Activated naive CD4-positive, alpha-beta T cell treated with anti-CD3 and anti-CD28 coated beads for 36 hours (primary cell): ENCODE measurements at regions not wholly inside any gene's neighbourhood (a gene's known extent, or its start where the extent isn't known, plus 50 kb on each side); places are given as distances from the start of the nearest gene placed in this dataset.
A peak's percentile ranks its signal among the peaks of the same experiment; 100 is the strongest.

Experiments used
- CTCF ChIA-PET: fragments of 350-600 bp; sonication (Branson Sonifier 250); formaldehyde crosslinking; loops from one replicate; lab custom pipeline; 2021; ENCODE audit warnings: antibody characterized with exemption; lab: Charles Lee
- DNase-seq: peaks from one replicate; pipeline ENCODE4 v3.0.0-alpha.2; 2020
- H3K27ac Mint-ChIP-seq: one replicate; pipeline ENCODE4 v1.8.0; 2021; ENCODE audit warnings: mild to moderate bottlenecking, mixed read lengths
- H3K27me3 Mint-ChIP-seq: one replicate; pipeline ENCODE4 v1.8.0; 2021; ENCODE audit warnings: low read depth, mixed read lengths
- H3K36me3 Mint-ChIP-seq: one replicate; pipeline ENCODE4 v1.8.0; 2021; ENCODE audit warnings: low read depth, mixed read lengths
- H3K4me1 Mint-ChIP-seq: one replicate; pipeline ENCODE4 v1.8.0; 2021; ENCODE audit warnings: low read depth, mixed read lengths
- H3K4me3 Mint-ChIP-seq: one replicate; pipeline ENCODE4 v1.8.0; 2021; ENCODE audit warnings: mild to moderate bottlenecking, moderate library complexity, mixed read lengths
- H3K9me3 Mint-ChIP-seq: one replicate; pipeline ENCODE4 v1.8.0; 2021; ENCODE audit warnings: mixed read lengths
- intact Hi-C: fragments of 100-400 bp; cut with micrococcal nuclease; formaldehyde crosslinking; loops from one replicate; pipeline ENCODE4 v1.15.1; 2023

DNA sequence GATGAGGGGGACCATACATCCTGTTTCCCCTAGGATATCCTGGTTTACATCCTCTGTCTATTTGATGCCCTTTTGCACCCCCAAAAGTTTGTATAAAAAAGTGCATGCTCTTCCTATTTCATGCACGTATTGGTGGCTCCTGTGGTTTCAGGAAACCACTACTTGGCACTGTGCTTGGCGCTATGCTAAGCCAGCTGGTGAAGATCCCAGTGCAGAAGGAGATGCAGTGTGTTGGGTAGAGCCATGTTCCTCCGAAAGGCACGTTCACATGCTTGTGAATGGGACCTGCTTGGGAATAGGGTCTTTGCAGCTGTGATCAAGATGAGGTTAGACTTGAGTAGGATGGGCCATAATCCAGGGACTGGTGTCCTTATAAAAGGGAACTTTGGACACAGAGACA is 419.7 kb downstream of the GALR1 start:
- Mint-ChIP-seq H3K9me3 (no peaks in the 10 kb centered on the region), H3K4me1 (peaks cover 1% of the 10 kb centered on the region), H3K27me3 (peaks cover 7% of the 10 kb centered on the region), H3K36me3 (no peaks in the 10 kb centered on the region), H3K4me3 (no peak overlapping the region), H3K27ac (no peak overlapping the region)
- CTCF ChIA-PET, result no interaction called here
- no peak for DNase-seq
- intact Hi-C loops, result no loop called here

DNA sequence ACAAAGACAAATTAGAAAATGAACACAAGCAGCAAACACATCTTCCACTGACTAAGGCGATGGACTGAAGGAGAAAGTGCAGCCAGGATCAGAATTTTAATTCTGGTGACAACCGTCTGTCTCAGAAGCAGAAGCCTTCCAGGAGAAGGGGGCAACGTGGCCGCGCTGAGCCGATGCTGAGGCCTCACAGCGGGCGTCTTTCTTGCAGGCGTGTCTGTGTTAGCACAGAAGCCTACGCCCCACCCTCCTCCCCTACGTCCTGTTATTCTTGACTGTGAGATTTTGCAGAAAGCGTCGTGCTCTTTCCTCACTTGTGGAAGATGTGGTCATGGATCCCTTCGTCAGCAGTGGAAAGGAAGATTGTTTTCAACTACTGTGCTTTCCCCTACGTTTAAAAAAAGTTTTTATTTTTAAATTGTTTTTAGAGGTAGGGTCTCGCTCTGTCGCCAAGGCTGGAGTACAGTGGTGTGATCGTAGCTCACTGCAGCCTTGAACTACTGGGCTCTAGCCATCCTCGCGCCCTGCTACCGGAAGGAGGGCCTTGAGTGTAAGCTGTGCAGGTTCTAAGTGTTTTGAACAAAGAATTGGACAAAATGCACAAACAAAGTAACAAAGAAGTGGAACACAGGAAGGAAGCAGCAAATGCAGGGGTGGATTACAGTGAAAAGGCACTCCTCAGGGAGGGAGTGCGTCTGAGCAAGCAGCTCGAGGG is 422.0 kb downstream of the GALR1 start:
- no peak for DNase-seq
- Mint-ChIP-seq H3K27me3 (peaks cover 7% of the 10 kb centered on the region), H3K4me1 (peaks cover 1% of the 10 kb centered on the region), H3K4me3 (no peak overlapping the region), H3K36me3 (no peaks in the 10 kb centered on the region), H3K9me3 (no peaks in the 10 kb centered on the region), H3K27ac (no peak overlapping the region)
- CTCF ChIA-PET, result no interaction called here
- intact Hi-C loops, result no loop called here

DNA sequence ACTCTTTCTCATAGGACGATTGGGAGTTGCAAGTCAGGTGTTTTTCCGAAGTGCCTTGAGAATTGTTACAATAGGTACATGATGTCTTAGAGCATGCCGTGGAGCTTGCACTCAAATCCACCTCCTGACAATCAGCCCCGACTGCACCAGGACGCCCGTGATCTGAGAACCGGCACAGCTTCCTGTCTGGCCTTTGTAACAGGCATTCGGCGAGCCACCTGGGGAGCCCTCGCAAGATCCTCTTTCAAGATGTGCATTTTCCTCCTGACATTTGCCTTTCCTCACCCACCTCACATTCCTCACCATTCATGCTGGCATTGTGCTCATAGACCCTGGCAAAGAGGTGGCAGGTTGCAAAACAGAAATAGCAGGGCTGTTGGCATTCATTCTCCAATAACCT is 427.3 kb downstream of the GALR1 start:
- Mint-ChIP-seq H3K4me1 (no peaks in the 10 kb centered on the region), H3K4me3 (no peak overlapping the region), H3K27ac (no peak overlapping the region), H3K9me3 (no peaks in the 10 kb centered on the region), H3K27me3 (peaks cover 5% of the 10 kb centered on the region), H3K36me3 (no peaks in the 10 kb centered on the region)
- CTCF ChIA-PET, result no interaction called here
- intact Hi-C loops, result no loop called here
- no peak for DNase-seq

DNA sequence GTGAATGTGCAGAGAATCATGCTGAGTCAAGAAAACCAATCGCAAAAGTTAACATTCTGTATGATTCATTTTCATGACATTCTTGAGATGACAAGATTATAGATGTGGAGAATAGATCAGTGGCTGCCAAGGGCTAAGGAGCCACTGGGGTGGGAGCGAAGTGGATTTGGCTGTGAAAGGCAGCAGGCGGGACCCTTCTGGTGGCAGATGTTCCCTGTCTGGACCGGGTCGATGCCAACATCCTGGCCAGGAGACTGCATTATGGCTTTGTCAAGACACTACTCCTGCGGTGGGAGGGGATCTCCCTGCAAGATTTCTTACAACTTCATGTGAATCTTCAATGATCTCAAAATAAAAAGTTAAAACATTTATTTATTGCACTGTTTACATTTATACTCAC is 427.9 kb downstream of the GALR1 start:
- H3K4me1 Mint-ChIP-seq, result no peaks in the 10 kb centered on the region
- intact Hi-C loops, result no loop called here
- no peak overlapping the region for H3K27ac Mint-ChIP-seq
- no peak for DNase-seq
- CTCF ChIA-PET, result no interaction called here
- no peaks in the 10 kb centered on the region for H3K9me3 Mint-ChIP-seq
- H3K4me3 Mint-ChIP-seq, result no peak overlapping the region
- H3K27me3 Mint-ChIP-seq, result peaks cover 5% of the 10 kb centered on the region
- H3K36me3 Mint-ChIP-seq, result no peaks in the 10 kb centered on the region

DNA sequence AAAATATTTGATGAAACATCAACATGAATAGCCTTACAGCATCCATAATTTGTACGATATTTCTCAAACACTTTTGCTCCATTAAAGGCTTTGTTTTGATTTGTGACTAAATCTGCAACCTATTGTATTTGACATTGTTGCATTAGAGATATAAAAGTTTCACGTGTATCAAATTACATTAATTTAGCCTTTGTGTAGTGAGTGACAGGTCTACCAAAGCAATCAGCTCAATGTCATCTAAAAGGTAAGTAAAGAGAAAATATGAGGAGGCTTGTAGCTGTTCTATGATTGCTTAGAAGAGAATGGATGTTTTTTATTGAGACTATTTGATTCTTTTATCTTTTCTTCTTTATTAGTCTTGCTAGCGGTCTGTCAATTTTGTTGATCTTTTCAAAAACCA is 430.2 kb downstream of the GALR1 start:
- Mint-ChIP-seq H3K4me1 (no peaks in the 10 kb centered on the region), H3K36me3 (no peaks in the 10 kb centered on the region), H3K4me3 (no peak overlapping the region), H3K27ac (no peak overlapping the region), H3K9me3 (no peaks in the 10 kb centered on the region), H3K27me3 (peaks cover 5% of the 10 kb centered on the region)
- intact Hi-C loops, result no loop called here
- CTCF ChIA-PET, result no interaction called here
- DNase-seq, result no peak

DNA sequence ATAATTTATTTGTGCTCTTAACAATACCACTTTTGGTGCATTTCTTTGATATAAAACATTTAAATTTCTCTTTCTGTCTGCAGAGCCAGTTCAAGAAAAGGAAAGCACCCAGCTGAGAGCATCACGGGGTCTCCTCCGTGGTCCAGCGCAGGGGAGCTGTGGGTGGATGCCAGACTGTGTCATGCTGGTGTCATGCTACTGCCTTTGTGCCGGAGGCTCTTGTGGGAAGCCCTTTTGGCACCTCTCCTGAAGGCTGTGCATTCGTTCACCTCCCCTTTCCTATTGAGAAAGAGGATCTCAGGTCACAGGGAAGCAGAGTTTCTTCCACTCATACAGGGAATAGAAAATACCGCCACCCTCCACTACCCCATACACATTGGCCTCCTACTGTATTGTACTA is 450.4 kb downstream of the GALR1 start:
- no peak for DNase-seq
- Mint-ChIP-seq H3K9me3 (no peaks in the 10 kb centered on the region), H3K4me3 (no peak overlapping the region), H3K36me3 (no peaks in the 10 kb centered on the region), H3K27ac (no peak overlapping the region), H3K27me3 (peaks cover 20% of the 10 kb centered on the region), H3K4me1 (no peaks in the 10 kb centered on the region)
- CTCF ChIA-PET, result no interaction called here
- intact Hi-C loops, result loop anchor here (5.0 kb wide), 1 partner anchor 898 kb away; no protein-coding TSS in a partner anchor

DNA sequence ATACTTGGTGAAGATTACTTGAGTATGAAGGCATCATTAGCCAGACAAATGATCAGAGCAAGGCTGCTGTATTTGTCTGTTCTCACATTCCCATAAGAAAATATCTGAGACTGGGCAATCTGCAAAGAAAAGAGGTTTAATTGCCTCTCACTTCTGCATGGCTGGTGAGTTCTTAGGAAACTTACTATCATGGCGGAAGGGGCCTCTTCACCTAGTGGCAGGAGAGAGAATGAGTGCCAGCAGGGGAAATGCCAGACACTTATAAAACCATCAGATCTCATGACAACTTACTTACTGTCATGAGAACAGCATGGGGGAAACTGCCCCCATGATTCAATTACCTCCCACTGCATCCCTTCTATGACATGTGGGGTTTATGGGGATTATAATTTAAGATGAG is 452.3 kb downstream of the GALR1 start:
- H3K27me3 Mint-ChIP-seq, result peaks cover 21% of the 10 kb centered on the region
- H3K36me3 Mint-ChIP-seq, result no peaks in the 10 kb centered on the region
- intact Hi-C loops, result loop anchor here (5.0 kb wide), 1 partner anchor 900 kb away; no protein-coding TSS in a partner anchor
- no peak overlapping the region for H3K4me3 Mint-ChIP-seq
- no peak for DNase-seq
- H3K27ac Mint-ChIP-seq, result no peak overlapping the region
- no peaks in the 10 kb centered on the region for H3K4me1 Mint-ChIP-seq
- CTCF ChIA-PET, result no interaction called here
- H3K9me3 Mint-ChIP-seq, result no peaks in the 10 kb centered on the region

DNA sequence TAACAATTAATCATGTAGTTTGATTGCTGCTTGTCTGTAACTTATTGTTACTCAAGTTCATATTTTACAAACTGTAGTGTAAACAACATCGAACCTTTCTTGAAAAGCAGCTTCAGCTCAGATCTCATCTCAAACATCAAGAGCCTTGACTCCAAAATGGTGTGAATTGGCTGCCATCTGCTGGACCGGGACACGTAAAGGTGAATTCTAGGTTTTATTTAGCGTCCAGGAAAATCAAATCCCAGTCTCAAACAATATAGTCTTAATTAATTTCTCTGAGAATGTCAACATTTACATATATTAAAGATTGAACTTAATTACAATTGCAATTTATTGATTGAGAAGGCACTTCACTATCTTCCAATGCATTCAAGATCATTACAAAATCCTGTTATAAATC is 453.0 kb downstream of the GALR1 start:
- peak; percentile 45 for DNase-seq
- Mint-ChIP-seq H3K36me3 (no peaks in the 10 kb centered on the region), H3K27me3 (peaks cover 21% of the 10 kb centered on the region), H3K27ac (no peak overlapping the region), H3K4me3 (no peak overlapping the region), H3K9me3 (no peaks in the 10 kb centered on the region), H3K4me1 (no peaks in the 10 kb centered on the region)
- CTCF ChIA-PET, result no interaction called here
- intact Hi-C loops, result loop anchor here (5.0 kb wide), 1 partner anchor 900 kb away; no protein-coding TSS in a partner anchor

DNA sequence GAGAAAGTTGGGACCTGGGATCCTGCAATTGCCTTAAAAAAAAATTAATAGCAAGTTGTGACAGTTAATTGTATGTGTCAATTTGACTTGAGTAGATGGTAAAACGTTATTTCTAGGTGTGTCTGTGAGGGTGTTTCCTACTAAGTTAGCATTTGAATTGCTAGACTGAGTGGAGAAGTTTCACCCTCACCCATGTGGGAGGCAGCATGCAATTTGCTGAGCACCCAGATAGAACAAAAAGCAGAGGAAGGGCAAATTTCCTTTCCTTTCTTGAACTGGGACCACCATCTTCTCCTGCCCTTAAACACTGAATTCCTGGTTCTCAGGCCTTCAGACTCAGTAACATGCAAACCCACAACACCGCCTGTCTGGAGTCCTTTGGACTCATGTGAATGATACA is 455.7 kb downstream of the GALR1 start:
- intact Hi-C loops, result no loop called here
- CTCF ChIA-PET, result no interaction called here
- no peaks in the 10 kb centered on the region for H3K36me3 Mint-ChIP-seq
- H3K27me3 Mint-ChIP-seq, result peaks cover 17% of the 10 kb centered on the region
- no peaks in the 10 kb centered on the region for H3K4me1 Mint-ChIP-seq
- DNase-seq, result no peak
- H3K4me3 Mint-ChIP-seq, result no peak overlapping the region
- H3K27ac Mint-ChIP-seq, result no peak overlapping the region
- H3K9me3 Mint-ChIP-seq, result no peaks in the 10 kb centered on the region

DNA sequence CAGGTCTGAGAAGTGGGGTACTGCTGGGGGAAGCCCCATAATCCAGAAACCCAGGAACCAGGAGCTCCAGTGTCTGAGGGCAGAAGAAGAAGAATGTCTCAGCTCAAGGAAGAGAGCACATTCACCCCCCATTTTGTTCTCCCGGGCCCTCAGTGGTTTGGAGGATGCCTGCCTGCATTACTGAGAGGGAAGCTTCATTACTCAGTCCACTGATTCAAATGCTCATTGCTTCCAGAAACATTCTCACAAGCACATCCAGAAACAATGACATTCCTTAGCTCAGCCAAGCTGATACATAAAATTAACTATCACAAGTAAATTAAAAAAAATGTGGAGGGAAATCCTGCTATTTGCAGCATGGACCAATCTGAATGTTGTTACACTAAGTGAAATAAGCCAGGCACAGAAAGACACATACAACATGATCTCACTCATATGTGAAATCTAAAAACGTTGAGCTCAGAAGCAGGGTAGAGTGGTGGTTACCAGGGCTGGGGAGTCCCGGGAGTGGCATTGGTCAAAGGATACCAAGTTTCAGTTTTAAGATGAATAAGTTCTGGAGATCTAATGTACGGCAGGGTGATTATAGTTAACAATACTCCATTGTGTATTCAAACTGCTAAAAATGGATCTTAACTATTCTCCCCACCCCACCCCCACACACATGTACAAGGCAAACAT is 459.3 kb downstream of the GALR1 start:
- intact Hi-C loops, result no loop called here
- Mint-ChIP-seq H3K4me1 (no peaks in the 10 kb centered on the region), H3K36me3 (no peaks in the 10 kb centered on the region), H3K27me3 (peaks cover 8% of the 10 kb centered on the region), H3K4me3 (no peak overlapping the region), H3K27ac (no peak overlapping the region), H3K9me3 (no peaks in the 10 kb centered on the region)
- DNase-seq, result no peak
- CTCF ChIA-PET, result no interaction called here

DNA sequence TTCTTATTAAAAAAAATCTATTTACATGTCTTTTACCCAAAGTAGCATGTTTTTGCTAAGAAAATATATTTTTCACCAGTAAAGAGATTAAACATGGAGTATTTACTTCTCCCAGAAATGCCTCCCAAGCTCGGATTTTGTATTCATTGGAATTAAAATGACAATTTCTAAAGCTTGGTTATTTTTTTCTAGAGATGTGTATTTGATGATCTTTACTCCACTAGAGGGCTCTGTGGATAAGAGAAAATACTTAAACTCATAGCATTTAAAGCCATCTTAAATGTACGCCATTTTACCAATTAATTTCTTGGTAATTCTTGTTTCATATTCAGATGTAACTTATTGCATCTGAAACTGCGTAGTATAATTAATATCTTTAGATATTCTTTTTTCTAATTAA is 461.4 kb downstream of the GALR1 start:
- H3K9me3 Mint-ChIP-seq, result no peaks in the 10 kb centered on the region
- H3K36me3 Mint-ChIP-seq, result no peaks in the 10 kb centered on the region
- intact Hi-C loops, result no loop called here
- peaks cover 2% of the 10 kb centered on the region for H3K27me3 Mint-ChIP-seq
- no peak for DNase-seq
- H3K27ac Mint-ChIP-seq, result no peak overlapping the region
- H3K4me3 Mint-ChIP-seq, result no peak overlapping the region
- CTCF ChIA-PET, result no interaction called here
- H3K4me1 Mint-ChIP-seq, result no peaks in the 10 kb centered on the region

DNA sequence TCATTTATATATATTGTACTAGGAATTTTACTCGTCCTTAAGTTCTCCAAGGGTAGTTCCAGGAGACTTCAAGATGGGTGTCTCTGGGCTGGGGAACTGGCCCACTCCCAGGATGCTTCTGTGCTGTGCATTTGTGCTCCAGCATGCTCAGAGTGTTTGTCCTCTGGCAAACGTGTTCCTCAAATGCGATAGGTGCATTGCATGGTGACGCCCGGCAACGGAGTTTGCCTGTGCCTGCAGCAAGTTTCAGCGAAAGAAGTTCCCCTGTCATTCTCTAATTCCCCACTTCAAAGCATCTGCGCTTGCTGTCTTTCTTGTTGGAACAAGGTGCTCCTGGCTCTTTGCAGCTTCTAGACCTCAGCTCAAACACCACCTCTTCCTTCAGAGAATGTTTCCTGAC is 465.1 kb downstream of the GALR1 start:
- no peaks in the 10 kb centered on the region for H3K36me3 Mint-ChIP-seq
- CTCF ChIA-PET, result no interaction called here
- peaks cover 7% of the 10 kb centered on the region for H3K27me3 Mint-ChIP-seq
- H3K4me1 Mint-ChIP-seq, result no peaks in the 10 kb centered on the region
- no peak overlapping the region for H3K4me3 Mint-ChIP-seq
- H3K9me3 Mint-ChIP-seq, result no peaks in the 10 kb centered on the region
- no peak for DNase-seq
- intact Hi-C loops, result no loop called here
- H3K27ac Mint-ChIP-seq, result no peak overlapping the region

DNA sequence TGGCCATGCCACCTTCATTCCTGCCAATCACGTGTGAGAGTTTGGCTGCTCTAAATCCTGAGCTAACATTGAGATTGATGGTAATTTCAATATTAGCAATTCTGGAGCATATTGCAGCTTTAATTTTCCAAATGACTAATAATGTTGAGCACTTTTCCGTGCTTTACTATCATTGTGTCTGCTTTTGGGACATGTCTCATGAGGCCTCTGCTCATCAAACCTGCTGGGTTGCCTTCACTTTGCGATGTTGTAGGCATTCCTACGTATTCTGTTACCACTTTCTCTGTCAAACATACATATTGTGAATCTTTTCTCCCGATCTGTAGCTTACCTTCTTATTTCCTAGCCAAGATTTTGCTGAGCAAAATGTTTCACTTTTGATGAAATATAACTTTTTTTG is 466.6 kb downstream of the GALR1 start:
- Mint-ChIP-seq H3K27me3 (peaks cover 5% of the 10 kb centered on the region), H3K9me3 (no peaks in the 10 kb centered on the region), H3K4me1 (no peaks in the 10 kb centered on the region), H3K27ac (no peak overlapping the region), H3K4me3 (no peak overlapping the region), H3K36me3 (no peaks in the 10 kb centered on the region)
- intact Hi-C loops, result no loop called here
- CTCF ChIA-PET, result no interaction called here
- DNase-seq, result no peak
